ENCODE measurements at regions not wholly inside any gene's neighbourhood (a gene's known extent, or its start where the extent isn't known, plus 50 kb on each side); places are given as distances from the start of the nearest gene placed in this dataset.
"Not testable (repeated sequence)": the region's sequence is repeated elsewhere in the genome, so short reads cannot be mapped to it uniquely, and the experiment has no call there.

GRCh38 chr3:44120721-44121582 is 120.7 kb upstream of the TOPAZ1 start:
- no peak for DNase-seq (ENCODE audit: missing footprints)
- peak; percentile 81 for ATAC-seq
- intact Hi-C loops (cut with DNase I), result no loop called here

GRCh38 chr3:44125246-44125645 is 116.4 kb upstream of the TOPAZ1 start:
- DNase-seq (ENCODE audit: missing footprints) (no peak), ATAC-seq (no peak)
- intact Hi-C loops (cut with DNase I), result no loop called here

- peak; percentile 41 for ATAC-seq
- DNase-seq (ENCODE audit: missing footprints), result no peak
- intact Hi-C loops (cut with DNase I), result no loop called here
These were observed 115.8 kb upstream of the TOPAZ1 start for GRCh38 chr3:44125882-44126281.

GRCh38 chr3:44128057-44128775 is 113.5 kb upstream of the TOPAZ1 start:
- intact Hi-C loops (cut with DNase I), result no loop called here
- ATAC-seq (no peak), DNase-seq (ENCODE audit: missing footprints) (no peak)

GRCh38 chr3:44130249-44130648 is 111.4 kb upstream of the TOPAZ1 start:
- intact Hi-C loops (cut with DNase I), result no loop called here
- no peak for ATAC-seq
- no peak for DNase-seq (ENCODE audit: missing footprints)

- ATAC-seq (no peak), DNase-seq (ENCODE audit: missing footprints) (no peak)
- intact Hi-C loops (cut with DNase I), result no loop called here
These were observed 109.6 kb upstream of the TOPAZ1 start for GRCh38 chr3:44132061-44132460.

- no peak for ATAC-seq
- intact Hi-C loops (cut with DNase I), result no loop called here
These were observed 109.1 kb upstream of the TOPAZ1 start for GRCh38 chr3:44132593-44132992.

GRCh38 chr3:44136421-44136820 is 105.3 kb upstream of the TOPAZ1 start:
- DNase-seq (ENCODE audit: missing footprints) (no peak), ATAC-seq (no peak)
- intact Hi-C loops (cut with DNase I), result no loop called here

More at GRCh38 chr3:44132593-44132992, 109.1 kb upstream of the TOPAZ1 start:
- DNase-seq (ENCODE audit: missing footprints), result no peak

- DNase-seq (ENCODE audit: missing footprints) (no peak), ATAC-seq (no peak)
- intact Hi-C loops (cut with DNase I), result no loop called here
These were observed 95.6 kb upstream of the TOPAZ1 start for GRCh38 chr3:44146073-44146472.

- intact Hi-C loops (cut with DNase I), result no loop called here
- DNase-seq (ENCODE audit: missing footprints) (no peak), ATAC-seq (no peak)
These were observed 81.9 kb upstream of the TOPAZ1 start for GRCh38 chr3:44159696-44160300.

- intact Hi-C loops (cut with DNase I), result no loop called here
- DNase-seq (ENCODE audit: missing footprints), result no peak
- no peak for ATAC-seq
These were observed 80.9 kb upstream of the TOPAZ1 start for GRCh38 chr3:44160818-44161217.

- ATAC-seq (no peak), DNase-seq (ENCODE audit: missing footprints) (no peak)
- intact Hi-C loops (cut with DNase I), result no loop called here
These were observed 69.8 kb upstream of the TOPAZ1 start for GRCh38 chr3:44171891-44172290.

- ATAC-seq; intact Hi-C loops (cut with DNase I); DNase-seq (ENCODE audit: missing footprints): not testable (repeated sequence)
These were observed 69.0 kb upstream of the TOPAZ1 start for GRCh38 chr3:44172701-44173100.

GRCh38 chr3:44173263-44173662 is 68.4 kb upstream of the TOPAZ1 start:
- intact Hi-C loops (cut with DNase I), result no loop called here
- DNase-seq (ENCODE audit: missing footprints) (peak; percentile 62), ATAC-seq (no peak)

- DNase-seq (ENCODE audit: missing footprints), result no peak
- intact Hi-C loops (cut with DNase I), result no loop called here
- no peak for ATAC-seq
These were observed 66.6 kb upstream of the TOPAZ1 start for GRCh38 chr3:44175070-44175469.

GRCh38 chr3:44179246-44179645 is 62.4 kb upstream of the TOPAZ1 start:
- ATAC-seq (no peak), DNase-seq (ENCODE audit: missing footprints) (no peak)
- intact Hi-C loops (cut with DNase I), result no loop called here

- ATAC-seq (peak; percentile 48), DNase-seq (ENCODE audit: missing footprints) (no peak)
- intact Hi-C loops (cut with DNase I), result no loop called here
These were observed 57.2 kb upstream of the TOPAZ1 start for GRCh38 chr3:44184319-44184953.

GRCh38 chr3:44185396-44185915 is 56.2 kb upstream of the TOPAZ1 start:
- ATAC-seq, result no peak
- DNase-seq (ENCODE audit: missing footprints), result no peak
- intact Hi-C loops (cut with DNase I), result no loop called here

- DNase-seq (ENCODE audit: missing footprints), result no peak
- intact Hi-C loops (cut with DNase I), result no loop called here
- ATAC-seq, result no peak
These were observed 55.5 kb upstream of the TOPAZ1 start for GRCh38 chr3:44186111-44186672.
